ENCODE measurements at regions not wholly inside any gene's neighbourhood (a gene's known extent, or its start where the extent isn't known, plus 50 kb on each side); places are given as distances from the start of the nearest gene placed in this dataset.

DNA sequence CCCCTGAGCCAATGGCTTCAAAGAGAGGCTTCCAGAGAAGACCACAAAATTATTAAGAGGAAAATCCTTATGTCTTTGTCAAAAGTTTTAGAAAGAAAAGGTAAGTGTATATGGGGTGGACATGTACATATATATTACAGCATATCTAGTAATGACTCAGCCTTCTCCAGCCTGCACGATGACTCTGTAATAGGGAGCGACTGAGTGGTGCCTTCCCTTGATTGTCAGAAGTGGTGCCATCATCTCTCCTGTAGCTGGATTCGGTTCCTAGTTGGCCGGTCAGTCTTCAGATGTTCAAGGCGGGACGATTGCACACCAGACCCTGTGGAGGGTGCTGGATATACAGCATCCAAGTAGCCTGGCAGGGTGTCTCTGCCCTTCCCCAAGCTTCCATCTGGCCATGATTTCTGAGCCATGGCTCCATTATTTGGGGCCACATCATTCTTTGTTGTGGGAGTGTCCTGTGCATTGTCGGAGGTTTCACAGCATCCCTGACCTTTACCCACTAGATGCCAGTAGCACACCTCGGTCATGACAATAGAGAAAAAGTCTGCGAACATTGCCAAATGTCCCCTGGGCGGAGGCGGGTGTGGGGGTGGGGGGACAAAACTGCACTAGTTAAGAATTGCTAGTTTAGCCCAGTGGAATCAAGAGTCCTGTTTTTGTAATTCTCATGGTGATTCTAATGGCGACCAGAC, 206.2 kb upstream of the KAZN start:
- Histone ChIP-seq H3K79me2 (ENCODE audit: control insufficient read depth, low read length) (no peaks in the 10 kb centered on the region), H3K9me3 (ENCODE audit: control insufficient read depth, insufficient read depth, low read length) (no peaks in the 10 kb centered on the region), H3K27me3 (ENCODE audit: control insufficient read depth, low read length) (no peaks in the 10 kb centered on the region), H3K27ac (ENCODE audit: low read depth, low read length) (no peak overlapping the region), H3F3A (ENCODE audit: control insufficient read depth, insufficient read depth) (no peaks in the 10 kb centered on the region), H3K4me1 (ENCODE audit: control insufficient read depth, low read length) (no peaks in the 10 kb centered on the region), H3K4me2 (ENCODE audit: low read length) (no peak overlapping the region), H3K9me2 (replicated peaks; ENCODE audit: control insufficient read depth, low read length) (no peaks in the 10 kb centered on the region), H4K20me1 (ENCODE audit: control insufficient read depth, insufficient read depth, low read depth, low read length) (no peaks in the 10 kb centered on the region), H3K36me3 (ENCODE audit: control insufficient read depth, low read length) (no peaks in the 10 kb centered on the region), H3K4me3 (ENCODE audit: low read length) (no peak overlapping the region)
- TF ChIP-seq CTCF (IDR thresholded peaks at IDR 0.05; ENCODE audit: low read depth, low read length, poor library complexity, severe bottlenecking) (no peak), EZH2phosphoT487 (IDR thresholded peaks at IDR 0.05; ENCODE audit: borderline replicate concordance, low read length) (no peak)

GRCh38 chr1:14392859-14393365, 205.6 kb upstream of the KAZN start:
- H3K4me2 ChIP-seq (ENCODE audit: low read length): no peak overlapping the region
- no peak overlapping the region for H3K27ac ChIP-seq (ENCODE audit: low read depth, low read length)
- no peak overlapping the region for H3K4me3 ChIP-seq (ENCODE audit: low read length)
- H3K9me2 ChIP-seq (replicated peaks; ENCODE audit: control insufficient read depth, low read length): no peaks in the 10 kb centered on the region
- H4K20me1 ChIP-seq (ENCODE audit: control insufficient read depth, insufficient read depth, low read depth, low read length): no peaks in the 10 kb centered on the region
- H3K79me2 ChIP-seq (ENCODE audit: control insufficient read depth, low read length): no peaks in the 10 kb centered on the region
- no peaks in the 10 kb centered on the region for H3F3A ChIP-seq (ENCODE audit: control insufficient read depth, insufficient read depth)
- H3K9me3 ChIP-seq (ENCODE audit: control insufficient read depth, insufficient read depth, low read length): no peaks in the 10 kb centered on the region
- no peak for TF ChIP-seq CTCF (IDR thresholded peaks at IDR 0.05; ENCODE audit: low read depth, low read length, poor library complexity, severe bottlenecking)
- TF ChIP-seq EZH2phosphoT487 (IDR thresholded peaks at IDR 0.05; ENCODE audit: borderline replicate concordance, low read length): no peak
- no peaks in the 10 kb centered on the region for H3K4me1 ChIP-seq (ENCODE audit: control insufficient read depth, low read length)
- H3K27me3 ChIP-seq (ENCODE audit: control insufficient read depth, low read length): no peaks in the 10 kb centered on the region
- no peaks in the 10 kb centered on the region for H3K36me3 ChIP-seq (ENCODE audit: control insufficient read depth, low read length)

DNA sequence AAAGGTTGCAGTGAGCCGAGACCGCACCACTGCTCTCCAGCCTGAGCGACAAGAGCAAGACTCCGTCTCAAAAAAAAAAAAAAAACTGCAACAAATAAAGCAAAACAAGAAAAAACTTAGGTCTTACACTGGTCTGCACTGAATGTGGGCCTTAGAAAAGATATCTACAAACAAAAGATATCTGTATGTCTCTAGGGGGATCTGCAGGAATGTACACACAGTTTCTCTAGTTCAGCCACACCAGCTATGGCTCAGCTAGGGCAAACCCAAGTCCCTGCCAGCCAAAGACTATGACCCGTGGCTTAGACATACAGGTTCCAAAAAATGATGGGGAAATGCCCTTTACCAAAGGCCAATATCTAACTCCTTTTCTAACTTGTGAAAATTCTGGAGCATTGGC, 202.4 kb upstream of the KAZN start:
- Histone ChIP-seq H3F3A (ENCODE audit: control insufficient read depth, insufficient read depth) (no peaks in the 10 kb centered on the region), H3K4me2 (ENCODE audit: low read length) (no peak overlapping the region), H3K4me3 (ENCODE audit: low read length) (no peak overlapping the region), H3K9me2 (replicated peaks; ENCODE audit: control insufficient read depth, low read length) (no peaks in the 10 kb centered on the region), H3K79me2 (ENCODE audit: control insufficient read depth, low read length) (no peaks in the 10 kb centered on the region), H4K20me1 (ENCODE audit: control insufficient read depth, insufficient read depth, low read depth, low read length) (no peaks in the 10 kb centered on the region), H3K36me3 (ENCODE audit: control insufficient read depth, low read length) (no peaks in the 10 kb centered on the region), H3K4me1 (ENCODE audit: control insufficient read depth, low read length) (no peaks in the 10 kb centered on the region), H3K27me3 (ENCODE audit: control insufficient read depth, low read length) (no peaks in the 10 kb centered on the region), H3K9me3 (ENCODE audit: control insufficient read depth, insufficient read depth, low read length) (no peaks in the 10 kb centered on the region), H3K27ac (ENCODE audit: low read depth, low read length) (no peak overlapping the region)
- TF ChIP-seq CTCF (IDR thresholded peaks at IDR 0.05; ENCODE audit: low read depth, low read length, poor library complexity, severe bottlenecking) (no peak), EZH2phosphoT487 (IDR thresholded peaks at IDR 0.05; ENCODE audit: borderline replicate concordance, low read length) (no peak)

Data from DOHH2 (cell line).